HL-60 (cell line): ENCODE measurements at regions not wholly inside any gene's neighbourhood (a gene's known extent, or its start where the extent isn't known, plus 50 kb on each side); places are given as distances from the start of the nearest gene placed in this dataset.

Experiments used
- CTCF ChIP-seq: IDR thresholded peaks from one replicate; pipeline ENCODE4 v1.5.1; 2011; ENCODE audit warnings: low read length, control low read depth, inconsistent platforms; ENCODE audit not compliant: insufficient read depth
- POLR2AphosphoS5 ChIP-seq: IDR thresholded peaks from 2 replicates; pipeline ENCODE4 v1.6.1; 2012; ENCODE audit warnings: low read depth
- REST ChIP-seq: IDR thresholded peaks from 2 replicates; pipeline ENCODE4 v1.6.1; 2012; ENCODE audit warnings: low read depth; ENCODE audit not compliant: insufficient replicate concordance

- TF ChIP-seq CTCF, result no peak
- TF ChIP-seq POLR2AphosphoS5, result no peak
- no peak for TF ChIP-seq REST
Observed at GRCh38 chr18:24544949-24545348, 84.5 kb downstream of the HRH4 start.
